SU-DHL-6 (cell line): ENCODE measurements at regions not wholly inside any gene's neighbourhood (a gene's known extent, or its start where the extent isn't known, plus 50 kb on each side); places are given as distances from the start of the nearest gene placed in this dataset.

Experiments
- H2AFZ ChIP-seq: fragments of 200-600 bp; sonication (generic); 2 replicates; pipeline ENCODE4 v1.6.1; 2014; ENCODE audit warnings: low read depth, mild to moderate bottlenecking, moderate library complexity, mixed read lengths, antibody characterized with exemption, low read length; ENCODE audit not compliant: severe bottlenecking
- H3F3A ChIP-seq: fragments of 200-600 bp; shearing (Covaris generic); 2 replicates; pipeline ENCODE4 v1.6.0; 2016; ENCODE audit warnings: antibody characterized with exemption, mild to moderate bottlenecking; ENCODE audit not compliant: insufficient read depth
- H3K27ac ChIP-seq: fragments of 200-600 bp; sonication (generic); 2 replicates; pipeline ENCODE4 v1.5.1; 2016; ENCODE audit warnings: low read depth, mild to moderate bottlenecking, low read length, moderate library complexity, mixed read lengths
- H3K27me3 ChIP-seq: fragments of 200-600 bp; sonication (generic), shearing (Covaris generic); 2 replicates; pipeline ENCODE4 v1.6.0; 2014; ENCODE audit warnings: mild to moderate bottlenecking, low read length
- H3K36me3 ChIP-seq: fragments of 200-600 bp; sonication (generic); 2 replicates; pipeline ENCODE4 v1.6.1; 2014; ENCODE audit warnings: mild to moderate bottlenecking, low read length, mixed read lengths
- H3K4me2 ChIP-seq: fragments of 300-600, 200-600 bp; shearing (Covaris generic), sonication (generic); 2 replicates; pipeline ENCODE4 v1.6.0; 2014; ENCODE audit warnings: low read length, low read depth, mild to moderate bottlenecking; ENCODE audit not compliant: poor library complexity, severe bottlenecking
- H3K4me3 ChIP-seq: fragments of 200-600 bp; sonication (generic); 2 replicates; pipeline ENCODE4 v1.5.1; 2014; ENCODE audit warnings: antibody characterized with exemption, low read length, mild to moderate bottlenecking, mixed read lengths; ENCODE audit not compliant: insufficient read depth, poor library complexity, severe bottlenecking
- H3K79me2 ChIP-seq: fragments of 200-600 bp; sonication (generic); 2 replicates; pipeline ENCODE4 v1.6.1; 2014; ENCODE audit warnings: mild to moderate bottlenecking, low read length, moderate library complexity; ENCODE audit not compliant: insufficient read depth
- H3K9ac ChIP-seq: fragments of 200-600 bp; sonication (generic); 2 replicates; pipeline ENCODE4 v1.7.0; 2014; ENCODE audit warnings: mild to moderate bottlenecking, low read length
- H3K9me2 ChIP-seq: fragments of 200-600 bp; sonication (generic); replicated peaks from 2 replicates; pipeline ENCODE4 v1.6.1; 2014; ENCODE audit warnings: low read length; ENCODE audit not compliant: insufficient read depth
- H3K9me3 ChIP-seq: fragments of 200-600 bp; sonication (generic); 2 replicates; pipeline ENCODE4 v1.6.1; 2014; ENCODE audit warnings: low read length, mixed read lengths; ENCODE audit not compliant: insufficient read depth
- H4K20me1 ChIP-seq: fragments of 200-600 bp; sonication (generic); 2 replicates; pipeline ENCODE4 v1.6.1; 2014; ENCODE audit warnings: low read depth, mild to moderate bottlenecking, antibody characterized with exemption, low read length, moderate library complexity, mixed read lengths
- CTCF ChIP-seq: fragments of 200-600 bp; sonication (generic); IDR thresholded peaks from one replicate; pipeline ENCODE4 v1.5.1; 2017; ENCODE audit warnings: antibody characterized with exemption, mild to moderate bottlenecking, low read length, moderate library complexity; ENCODE audit not compliant: insufficient read depth, poor library complexity, severe bottlenecking
- EZH2phosphoT487 ChIP-seq: fragments of 200-600 bp; sonication (generic), shearing (Covaris generic); conservative IDR thresholded peaks from 2 replicates; pipeline ENCODE4 v1.6.1; 2018; ENCODE audit warnings: mild to moderate bottlenecking, antibody characterized with exemption, low read length, moderate library complexity, mixed read lengths

GRCh38 chr20:23283096-23283850 lies 67.3 kb upstream of the NXT1 start:
- Histone ChIP-seq H3K4me2 (no peak overlapping the region), H3K9me2 (no peaks in the 10 kb centered on the region), H3K27ac (no peak overlapping the region), H2AFZ (no peak overlapping the region), H3K9ac (no peak overlapping the region), H3K79me2 (no peaks in the 10 kb centered on the region), H4K20me1 (no peaks in the 10 kb centered on the region), H3K9me3 (no peaks in the 10 kb centered on the region), H3K27me3 (no peaks in the 10 kb centered on the region), H3K4me3 (no peak overlapping the region), H3K36me3 (no peaks in the 10 kb centered on the region), H3F3A (no peaks in the 10 kb centered on the region)
- no peak for TF ChIP-seq EZH2phosphoT487
- TF ChIP-seq CTCF = no peak

- H3K4me3 ChIP-seq = no peak overlapping the region
- no peak overlapping the region for H3K4me2 ChIP-seq
- no peaks in the 10 kb centered on the region for H3K79me2 ChIP-seq
- H4K20me1 ChIP-seq = no peaks in the 10 kb centered on the region
- TF ChIP-seq CTCF (no peak), EZH2phosphoT487 (no peak)
- no peaks in the 10 kb centered on the region for H3K27me3 ChIP-seq
- no peaks in the 10 kb centered on the region for H3K9me3 ChIP-seq
- no peaks in the 10 kb centered on the region for H3K9me2 ChIP-seq
- no peak overlapping the region for H3K9ac ChIP-seq
- no peaks in the 10 kb centered on the region for H3K36me3 ChIP-seq
- no peaks in the 10 kb centered on the region for H3F3A ChIP-seq
- no peak overlapping the region for H3K27ac ChIP-seq
- no peak overlapping the region for H2AFZ ChIP-seq
Observed at GRCh38 chr20:23282546-23282945, 68.0 kb upstream of the NXT1 start.

- TF ChIP-seq EZH2phosphoT487 = no peak
- no peak for TF ChIP-seq CTCF
- Histone ChIP-seq H3K4me3 (no peak overlapping the region), H3K79me2 (no peaks in the 10 kb centered on the region), H4K20me1 (no peaks in the 10 kb centered on the region), H3K9me2 (no peaks in the 10 kb centered on the region), H3K27ac (no peak overlapping the region), H2AFZ (no peak overlapping the region), H3K9me3 (no peaks in the 10 kb centered on the region), H3K27me3 (no peaks in the 10 kb centered on the region), H3K9ac (no peak overlapping the region), H3F3A (no peaks in the 10 kb centered on the region), H3K4me2 (no peak overlapping the region), H3K36me3 (no peaks in the 10 kb centered on the region)
Observed at GRCh38 chr20:23282111-23282510, 68.5 kb upstream of the NXT1 start.
